ENCODE measurements at regions not wholly inside any gene's neighbourhood (a gene's known extent, or its start where the extent isn't known, plus 50 kb on each side); places are given as distances from the start of the nearest gene placed in this dataset.

- no peak overlapping the region for H3K4me3 ChIP-seq (ENCODE audit: low read length)
- no peak for DNase-seq (ENCODE audit: low read depth)
- TF ChIP-seq CTCF (IDR thresholded peaks at IDR 0.05; ENCODE audit: insufficient read depth, low read depth, low read length, missing control alignments): no peak
Measured at GRCh38 chr4:60814549-60814948, 385.6 kb upstream of the ADGRL3 start.

GRCh38 chr4:60817609-60818008 is 382.5 kb upstream of the ADGRL3 start:
- no peak for DNase-seq (ENCODE audit: low read depth)
- no peak for TF ChIP-seq CTCF (IDR thresholded peaks at IDR 0.05; ENCODE audit: insufficient read depth, low read depth, low read length, missing control alignments)
- no peak overlapping the region for H3K4me3 ChIP-seq (ENCODE audit: low read length)

DNA sequence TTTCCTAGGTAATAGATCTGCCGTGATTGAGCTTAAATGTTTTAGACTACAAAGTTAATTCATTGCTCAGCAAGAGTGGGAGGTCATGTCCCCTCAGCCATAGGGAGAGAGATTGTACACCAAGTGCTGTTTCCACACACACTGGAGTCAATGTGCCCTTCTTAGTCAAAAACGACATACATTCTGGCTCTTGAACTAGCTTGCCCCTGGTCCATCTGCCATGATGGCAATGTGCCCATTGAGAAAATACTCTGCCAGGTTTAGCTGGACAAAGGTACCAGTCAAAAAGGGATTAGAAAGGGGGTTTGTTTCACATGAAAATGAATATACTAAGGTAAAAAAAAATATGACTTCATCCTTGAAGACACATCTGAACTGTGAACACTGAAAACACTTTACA is 377.1 kb upstream of the ADGRL3 start:
- H3K4me3 ChIP-seq (ENCODE audit: low read length): no peak overlapping the region
- TF ChIP-seq CTCF (IDR thresholded peaks at IDR 0.05; ENCODE audit: insufficient read depth, low read depth, low read length, missing control alignments): no peak
- DNase-seq (ENCODE audit: low read depth): no peak

DNA sequence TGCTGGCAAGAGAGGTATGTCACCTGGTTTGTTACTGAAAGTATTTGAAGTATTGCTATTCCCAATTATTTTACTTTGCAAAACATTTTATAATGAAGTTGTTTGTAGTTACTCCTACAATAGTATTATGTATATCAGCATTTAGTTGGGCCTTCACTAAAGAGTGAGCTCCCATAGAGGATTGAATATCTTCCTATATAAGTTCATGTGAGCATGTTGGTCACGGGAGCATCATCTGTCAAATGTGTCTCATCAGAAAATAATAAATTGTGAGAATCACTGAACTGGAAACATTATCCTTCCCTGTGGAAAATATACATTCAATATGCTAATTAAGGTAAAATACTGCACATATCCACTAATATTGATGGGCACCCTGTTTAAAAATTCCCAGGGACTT is 360.1 kb upstream of the ADGRL3 start:
- TF ChIP-seq CTCF (IDR thresholded peaks at IDR 0.05; ENCODE audit: insufficient read depth, low read depth, low read length, missing control alignments): no peak

DNA sequence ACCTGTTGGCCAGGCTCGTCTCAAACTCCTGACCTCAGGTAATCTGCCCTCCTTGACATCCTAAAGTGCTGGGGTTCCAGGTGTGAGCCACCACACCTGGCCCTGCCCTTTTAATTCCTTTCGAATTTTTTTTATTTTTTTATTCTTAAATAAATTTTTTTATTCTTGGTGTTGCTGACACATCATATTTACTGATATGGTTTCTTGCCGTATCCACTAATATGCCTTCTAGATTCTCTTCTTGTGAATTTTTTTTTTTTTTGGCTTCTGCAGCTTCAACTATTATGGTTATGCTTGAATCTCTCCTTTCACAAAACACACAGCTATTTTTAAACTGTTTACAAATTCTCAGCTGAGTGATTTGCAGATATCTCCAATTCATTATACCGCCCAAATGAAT is 353.4 kb upstream of the ADGRL3 start:
- no peak for TF ChIP-seq CTCF (IDR thresholded peaks at IDR 0.05; ENCODE audit: insufficient read depth, low read depth, low read length, missing control alignments)
- DNase-seq (ENCODE audit: low read depth): no peak
- no peak overlapping the region for H3K4me3 ChIP-seq (ENCODE audit: low read length)

More for the DNA sequence above, 360.1 kb upstream of the ADGRL3 start:
- DNase-seq (ENCODE audit: low read depth): no peak
- H3K4me3 ChIP-seq (ENCODE audit: low read length): no peak overlapping the region

GRCh38 chr4:60847614-60848013 is 352.5 kb upstream of the ADGRL3 start:
- H3K4me3 ChIP-seq (ENCODE audit: low read length): no peak overlapping the region
- no peak for TF ChIP-seq CTCF (IDR thresholded peaks at IDR 0.05; ENCODE audit: insufficient read depth, low read depth, low read length, missing control alignments)
- no peak for DNase-seq (ENCODE audit: low read depth)

- no peak for DNase-seq (ENCODE audit: low read depth)
- no peak for TF ChIP-seq CTCF (IDR thresholded peaks at IDR 0.05; ENCODE audit: insufficient read depth, low read depth, low read length, missing control alignments)
- no peak overlapping the region for H3K4me3 ChIP-seq (ENCODE audit: low read length)
Measured at GRCh38 chr4:60857130-60857753, 342.9 kb upstream of the ADGRL3 start.
